ENCODE measurements at regions not wholly inside any gene's neighbourhood (a gene's known extent, or its start where the extent isn't known, plus 50 kb on each side); places are given as distances from the start of the nearest gene placed in this dataset.

GRCh38 chr9:1550636-1551035 lies 464.5 kb upstream of the SMARCA2 start:
- TF ChIP-seq, protein P1, sequence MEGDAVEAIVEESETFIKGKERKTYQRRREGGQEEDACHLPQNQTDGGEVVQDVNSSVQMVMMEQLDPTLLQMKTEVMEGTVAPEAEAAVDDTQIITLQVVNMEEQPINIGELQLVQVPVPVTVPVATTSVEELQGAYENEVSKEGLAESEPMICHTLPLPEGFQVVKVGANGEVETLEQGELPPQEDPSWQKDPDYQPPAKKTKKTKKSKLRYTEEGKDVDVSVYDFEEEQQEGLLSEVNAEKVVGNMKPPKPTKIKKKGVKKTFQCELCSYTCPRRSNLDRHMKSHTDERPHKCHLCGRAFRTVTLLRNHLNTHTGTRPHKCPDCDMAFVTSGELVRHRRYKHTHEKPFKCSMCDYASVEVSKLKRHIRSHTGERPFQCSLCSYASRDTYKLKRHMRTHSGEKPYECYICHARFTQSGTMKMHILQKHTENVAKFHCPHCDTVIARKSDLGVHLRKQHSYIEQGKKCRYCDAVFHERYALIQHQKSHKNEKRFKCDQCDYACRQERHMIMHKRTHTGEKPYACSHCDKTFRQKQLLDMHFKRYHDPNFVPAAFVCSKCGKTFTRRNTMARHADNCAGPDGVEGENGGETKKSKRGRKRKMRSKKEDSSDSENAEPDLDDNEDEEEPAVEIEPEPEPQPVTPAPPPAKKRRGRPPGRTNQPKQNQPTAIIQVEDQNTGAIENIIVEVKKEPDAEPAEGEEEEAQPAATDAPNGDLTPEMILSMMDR (IDR thresholded peaks at IDR 0.05) = no peak
- TF ChIP-seq POLR2A (IDR thresholded peaks at IDR 0.05) (no peak), EP300 (IDR thresholded peaks at IDR 0.05) (no peak), POLR2AphosphoS5 (IDR thresholded peaks at IDR 0.05) (no peak)
